Activated CD4-positive, alpha-beta T cell treated with anti-CD3 and anti-CD28 coated beads, Interleukin-2, amount 10 ng/mL, durations not matched to agents 7 days and 5 days (primary cell): ENCODE measurements at regions not wholly inside any gene's neighbourhood (a gene's known extent, or its start where the extent isn't known, plus 50 kb on each side); places are given as distances from the start of the nearest gene placed in this dataset.

Source experiments
- CTCF ChIA-PET: fragments of 350-600 bp; sonication (Branson Sonifier 250); formaldehyde crosslinking; loops from one replicate; lab custom pipeline; 2021; ENCODE audit warnings: antibody characterized with exemption; lab: Charles Lee
- POLR2A ChIA-PET: fragments of 350-600 bp; sonication (Branson Sonifier 250); formaldehyde crosslinking; loops from one replicate; lab custom pipeline; 2021; ENCODE audit warnings: antibody characterized with exemption; lab: Charles Lee
- DNase-seq: peaks from one replicate; pipeline ENCODE4 v3.0.0-alpha.2; 2020
- H3K27ac Mint-ChIP-seq: one replicate; pipeline ENCODE4 v1.8.0; 2021; ENCODE audit warnings: mild to moderate bottlenecking, moderate library complexity, mixed read lengths
- H3K27me3 Mint-ChIP-seq: one replicate; pipeline ENCODE4 v1.8.0; 2021; ENCODE audit warnings: mixed read lengths
- H3K36me3 Mint-ChIP-seq: one replicate; pipeline ENCODE4 v1.8.0; 2021; ENCODE audit warnings: low read depth, mixed read lengths
- H3K4me1 Mint-ChIP-seq: one replicate; pipeline ENCODE4 v1.8.0; 2021; ENCODE audit warnings: mixed read lengths
- H3K4me3 Mint-ChIP-seq: one replicate; pipeline ENCODE4 v1.8.0; 2021; ENCODE audit warnings: mild to moderate bottlenecking, moderate library complexity, mixed read lengths
- H3K9me3 Mint-ChIP-seq: one replicate; pipeline ENCODE4 v1.8.0; 2021; ENCODE audit warnings: mixed read lengths

GRCh38 chr7:81648716-81649115, 121.1 kb downstream of the HGF start:
- Mint-ChIP-seq H3K27ac (no peak overlapping the region), H3K36me3 (no peaks in the 10 kb centered on the region), H3K4me1 (no peaks in the 10 kb centered on the region), H3K4me3 (no peak overlapping the region), H3K9me3 (peaks cover 8% of the 10 kb centered on the region), H3K27me3 (no peaks in the 10 kb centered on the region)
- no peak for DNase-seq
- CTCF ChIA-PET = interaction anchor here (0.7 kb wide), 1 partner anchor 89 kb away, joined by 3 read pairs; no protein-coding TSS in a partner anchor
- POLR2A ChIA-PET = no interaction called here

DNA sequence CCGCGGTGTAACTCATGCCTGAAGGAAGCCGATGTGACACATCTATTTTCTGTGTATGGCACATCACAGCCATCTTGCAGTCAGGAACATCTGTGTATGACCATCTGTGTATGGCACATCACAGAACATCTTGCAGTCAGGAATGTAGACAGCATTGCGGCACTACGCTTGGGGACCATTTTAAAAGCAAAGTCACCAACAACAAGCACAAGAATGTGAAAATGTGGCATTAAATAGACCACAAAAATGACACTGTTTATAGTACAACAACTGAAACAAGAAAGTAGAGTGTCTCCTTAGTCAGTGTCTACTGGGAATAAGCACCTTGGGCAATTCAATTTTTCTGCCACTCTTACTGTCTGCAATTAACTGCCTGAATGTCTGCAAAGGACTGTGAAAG, 124.4 kb downstream of the HGF start:
- Mint-ChIP-seq H3K27ac (no peak overlapping the region), H3K9me3 (no peaks in the 10 kb centered on the region), H3K4me1 (no peaks in the 10 kb centered on the region), H3K36me3 (no peaks in the 10 kb centered on the region), H3K4me3 (no peak overlapping the region), H3K27me3 (no peaks in the 10 kb centered on the region)
- ChIA-PET CTCF (no interaction called here), POLR2A (no interaction called here)
- DNase-seq = no peak

- ChIA-PET POLR2A (no interaction called here), CTCF (no interaction called here)
- no peaks in the 10 kb centered on the region for H3K36me3 Mint-ChIP-seq
- H3K4me3 Mint-ChIP-seq = no peak overlapping the region
- no peak overlapping the region for H3K27ac Mint-ChIP-seq
- H3K9me3 Mint-ChIP-seq = no peaks in the 10 kb centered on the region
- no peaks in the 10 kb centered on the region for H3K4me1 Mint-ChIP-seq
- DNase-seq = no peak
- no peaks in the 10 kb centered on the region for H3K27me3 Mint-ChIP-seq
These were observed 128.0 kb downstream of the HGF start for GRCh38 chr7:81641873-81642272.

- ChIA-PET CTCF (no interaction called here), POLR2A (no interaction called here)
- no peaks in the 10 kb centered on the region for H3K36me3 Mint-ChIP-seq
- H3K27me3 Mint-ChIP-seq = no peaks in the 10 kb centered on the region
- H3K9me3 Mint-ChIP-seq = no peaks in the 10 kb centered on the region
- no peak overlapping the region for H3K27ac Mint-ChIP-seq
- no peak overlapping the region for H3K4me3 Mint-ChIP-seq
- no peaks in the 10 kb centered on the region for H3K4me1 Mint-ChIP-seq
- no peak for DNase-seq
These were observed 131.6 kb downstream of the HGF start for GRCh38 chr7:81638198-81638597.

GRCh38 chr7:81637534-81637933, 132.3 kb downstream of the HGF start:
- ChIA-PET CTCF (no interaction called here), POLR2A (no interaction called here)
- H3K36me3 Mint-ChIP-seq = no peaks in the 10 kb centered on the region
- H3K27me3 Mint-ChIP-seq = no peaks in the 10 kb centered on the region
- no peak overlapping the region for H3K4me3 Mint-ChIP-seq
- no peak overlapping the region for H3K27ac Mint-ChIP-seq
- H3K4me1 Mint-ChIP-seq = no peaks in the 10 kb centered on the region
- H3K9me3 Mint-ChIP-seq = no peaks in the 10 kb centered on the region
- no peak for DNase-seq

- Mint-ChIP-seq H3K4me1 (no peaks in the 10 kb centered on the region), H3K27me3 (no peaks in the 10 kb centered on the region), H3K36me3 (no peaks in the 10 kb centered on the region), H3K9me3 (peaks cover 2% of the 10 kb centered on the region), H3K27ac (no peak overlapping the region), H3K4me3 (no peak overlapping the region)
- CTCF ChIA-PET = no interaction called here
- POLR2A ChIA-PET = no interaction called here
- no peak for DNase-seq
These were observed 137.4 kb downstream of the HGF start for GRCh38 chr7:81632418-81632817.

DNA sequence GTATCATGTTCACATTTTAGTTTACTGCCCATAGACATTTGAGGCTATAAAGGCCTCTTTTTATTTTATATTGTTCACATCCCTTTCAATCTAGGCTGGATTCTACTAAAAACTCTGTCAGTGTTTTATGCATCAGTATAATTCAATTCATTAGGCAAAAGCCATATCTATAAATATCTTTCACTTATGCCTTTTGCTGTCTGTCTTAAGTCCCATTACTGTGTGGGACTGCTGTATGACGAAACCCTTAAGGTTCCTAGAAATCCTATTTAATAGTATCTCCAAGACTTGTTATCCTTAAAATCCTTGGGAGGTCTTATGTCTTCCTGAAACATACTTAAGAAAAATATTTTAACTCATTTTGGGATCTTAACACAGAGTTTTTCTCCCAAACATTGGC, 139.2 kb downstream of the HGF start:
- H3K36me3 Mint-ChIP-seq = no peaks in the 10 kb centered on the region
- no peaks in the 10 kb centered on the region for H3K27me3 Mint-ChIP-seq
- CTCF ChIA-PET = no interaction called here
- POLR2A ChIA-PET = no interaction called here
- no peak overlapping the region for H3K4me3 Mint-ChIP-seq
- no peak for DNase-seq
- H3K27ac Mint-ChIP-seq = no peak overlapping the region
- H3K4me1 Mint-ChIP-seq = no peaks in the 10 kb centered on the region
- peaks cover 2% of the 10 kb centered on the region for H3K9me3 Mint-ChIP-seq

DNA sequence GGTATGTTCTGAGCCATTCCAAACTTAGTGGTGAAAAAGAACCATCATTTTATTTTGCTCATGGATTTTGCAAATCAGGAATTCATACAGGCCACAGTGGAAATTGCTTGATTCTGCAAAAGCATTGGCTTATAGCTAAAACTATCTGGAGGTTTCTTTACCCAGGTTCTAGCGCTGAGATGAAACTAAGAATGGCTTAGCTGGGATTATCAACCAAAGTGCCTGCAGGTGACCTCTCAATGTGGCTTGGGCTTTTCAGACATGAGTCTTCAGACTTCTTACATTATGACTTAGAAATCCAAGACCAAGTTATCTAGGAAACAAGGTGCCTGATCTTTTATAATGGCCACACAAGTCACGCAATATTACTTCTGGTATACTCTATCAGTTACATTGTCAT, 140.1 kb downstream of the HGF start:
- Mint-ChIP-seq H3K9me3 (peaks cover 2% of the 10 kb centered on the region), H3K36me3 (no peaks in the 10 kb centered on the region), H3K4me3 (no peak overlapping the region), H3K27ac (no peak overlapping the region), H3K27me3 (no peaks in the 10 kb centered on the region), H3K4me1 (no peaks in the 10 kb centered on the region)
- POLR2A ChIA-PET = no interaction called here
- DNase-seq = no peak
- CTCF ChIA-PET = no interaction called here

DNA sequence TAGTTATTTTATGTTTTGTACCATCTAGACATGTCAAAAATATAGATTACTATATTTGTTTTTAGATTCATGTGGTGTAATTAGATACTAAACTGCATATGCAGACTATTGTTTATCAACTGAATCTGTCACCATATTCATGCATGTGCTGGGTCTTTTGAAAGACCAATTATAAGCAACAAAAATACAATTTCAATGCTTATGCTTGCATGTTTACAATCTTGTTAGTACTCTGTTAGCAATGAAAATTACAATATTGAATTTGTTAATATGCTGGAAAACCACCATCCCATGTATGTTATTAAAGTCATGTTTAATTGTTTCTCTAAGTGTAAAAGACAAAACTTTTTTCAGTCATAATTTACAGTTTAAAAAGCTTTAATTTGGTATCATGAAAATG, 140.9 kb downstream of the HGF start:
- Mint-ChIP-seq H3K27ac (no peak overlapping the region), H3K4me1 (no peaks in the 10 kb centered on the region), H3K4me3 (no peak overlapping the region), H3K9me3 (peaks cover 2% of the 10 kb centered on the region), H3K27me3 (no peaks in the 10 kb centered on the region), H3K36me3 (no peaks in the 10 kb centered on the region)
- DNase-seq = no peak
- ChIA-PET CTCF (no interaction called here), POLR2A (no interaction called here)

GRCh38 chr7:81627536-81628287, 142.1 kb downstream of the HGF start:
- Mint-ChIP-seq H3K4me1 (no peaks in the 10 kb centered on the region), H3K36me3 (no peaks in the 10 kb centered on the region), H3K27me3 (no peaks in the 10 kb centered on the region), H3K9me3 (peaks cover 2% of the 10 kb centered on the region), H3K4me3 (no peak overlapping the region), H3K27ac (no peak overlapping the region)
- no peak for DNase-seq
- CTCF ChIA-PET = no interaction called here
- POLR2A ChIA-PET = no interaction called here

DNA sequence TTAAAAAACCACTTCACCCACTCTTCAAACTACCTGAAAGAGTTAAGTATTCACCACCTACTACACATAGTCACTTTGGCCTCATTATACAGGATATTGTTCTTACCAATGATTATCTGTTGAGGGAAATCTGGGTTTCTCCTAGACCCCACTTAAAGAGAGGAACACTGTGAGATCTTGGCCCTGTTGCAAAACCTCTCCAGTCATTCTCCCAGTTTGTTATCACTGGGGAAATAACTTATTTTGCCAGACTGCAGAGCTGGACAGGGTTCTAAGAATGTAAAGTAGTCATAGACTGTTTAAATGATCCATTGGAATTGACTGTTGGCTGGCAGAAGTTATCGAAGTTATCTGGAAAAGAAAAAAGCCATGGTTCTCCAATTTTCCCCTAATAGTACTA, 143.8 kb downstream of the HGF start:
- no peak overlapping the region for H3K27ac Mint-ChIP-seq
- no peaks in the 10 kb centered on the region for H3K9me3 Mint-ChIP-seq
- no peaks in the 10 kb centered on the region for H3K27me3 Mint-ChIP-seq
- no peak overlapping the region for H3K4me3 Mint-ChIP-seq
- no peak for DNase-seq
- H3K4me1 Mint-ChIP-seq = no peaks in the 10 kb centered on the region
- ChIA-PET CTCF (interaction anchor here (0.6 kb wide), 1 partner anchor 42 kb away, joined by 3 read pairs; no protein-coding TSS in a partner anchor), POLR2A (no interaction called here)
- H3K36me3 Mint-ChIP-seq = no peaks in the 10 kb centered on the region

GRCh38 chr7:81624650-81625631, 144.9 kb downstream of the HGF start:
- H3K27ac Mint-ChIP-seq = no peak overlapping the region
- H3K9me3 Mint-ChIP-seq = no peaks in the 10 kb centered on the region
- no peak overlapping the region for H3K4me3 Mint-ChIP-seq
- no peaks in the 10 kb centered on the region for H3K36me3 Mint-ChIP-seq
- H3K27me3 Mint-ChIP-seq = no peaks in the 10 kb centered on the region
- DNase-seq = no peak
- H3K4me1 Mint-ChIP-seq = no peaks in the 10 kb centered on the region
- ChIA-PET POLR2A (no interaction called here), CTCF (no interaction called here)

- Mint-ChIP-seq H3K4me3 (no peak overlapping the region), H3K36me3 (no peaks in the 10 kb centered on the region), H3K27me3 (no peaks in the 10 kb centered on the region), H3K4me1 (no peaks in the 10 kb centered on the region), H3K27ac (no peak overlapping the region), H3K9me3 (no peaks in the 10 kb centered on the region)
- ChIA-PET CTCF (no interaction called here), POLR2A (no interaction called here)
- DNase-seq = no peak
These were observed 145.7 kb downstream of the HGF start for GRCh38 chr7:81624021-81624592.
